Lower leg skin (tissue), 4 donors: ENCODE measurements at regions not wholly inside any gene's neighbourhood (a gene's known extent, or its start where the extent isn't known, plus 50 kb on each side); places are given as distances from the start of the nearest gene placed in this dataset.

Experiments
- DNase-seq, 2 donors: peaks; one replicate each; pipeline ENCODE4 v3.0.0-alpha.2; 2019; ENCODE audit warnings: low spot score in 2 of 2
- H3K4me3 ChIP-seq: fragments of 200-600 bp; sonication (generic); 2 replicates; pipeline ENCODE4 v1.5.1; 2017; ENCODE audit warnings: mild to moderate bottlenecking, low read depth; ENCODE audit not compliant: poor library complexity, severe bottlenecking
- POLR2A ChIP-seq, 2 donors: fragments of 450-650 bp; IDR thresholded peaks; one replicate each; pipeline ENCODE4 v1.6.1; 2016 to 2017; ENCODE audit warnings: antibody characterized with exemption in 2 of 2, mild to moderate bottlenecking in 1 of 2, moderate library complexity in 1 of 2
- WGBS, 2 donors: methylation state at CpG; one replicate each; pipeline ENCODE4 v1.1.5; 2018; 5-methylcytosine and 5-hydroxymethylcytosine counted together
- intact Hi-C: fragments of 100-400 bp; cut with DNase I; formaldehyde crosslinking; loops from one replicate; pipeline ENCODE4 v1.15.0; 2023; ENCODE audit warnings: low total_unique reads
- TF ChIP-seq, protein P1 (sequence below), 3 donors: fragments of 450-650 bp; IDR thresholded peaks; one replicate each; pipeline ENCODE4 v1.5.1; 2016; ENCODE audit warnings: antibody characterized with exemption in 3 of 3, mild to moderate bottlenecking in 3 of 3, moderate library complexity in 2 of 3

DNA sequence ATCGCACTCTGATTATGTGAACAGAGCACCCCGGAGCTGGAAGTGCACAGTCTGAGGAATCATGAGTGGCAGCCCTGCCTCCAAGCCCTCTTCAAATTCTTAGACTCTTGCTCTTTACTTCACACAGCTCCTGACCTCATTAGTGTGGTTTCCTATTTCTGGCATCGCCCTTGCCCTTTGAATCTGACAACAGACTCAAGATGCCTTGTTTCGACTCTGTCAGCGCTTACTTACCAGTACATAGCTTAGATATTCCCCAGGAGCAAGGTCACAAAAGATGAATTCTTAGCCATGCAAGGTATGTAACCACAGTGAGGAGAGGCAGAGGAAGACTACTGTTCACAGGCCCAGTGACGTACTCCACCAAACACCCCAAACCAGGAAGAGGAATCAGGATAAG lies 167.2 kb downstream of the KDR start:
- 89 to 92% methylated on average over 6 of the region's 6 CpGs for WGBS, 2 donors
- no peak for TF ChIP-seq POLR2A (IDR thresholded peaks at IDR 0.05)
- TF ChIP-seq, protein P1, sequence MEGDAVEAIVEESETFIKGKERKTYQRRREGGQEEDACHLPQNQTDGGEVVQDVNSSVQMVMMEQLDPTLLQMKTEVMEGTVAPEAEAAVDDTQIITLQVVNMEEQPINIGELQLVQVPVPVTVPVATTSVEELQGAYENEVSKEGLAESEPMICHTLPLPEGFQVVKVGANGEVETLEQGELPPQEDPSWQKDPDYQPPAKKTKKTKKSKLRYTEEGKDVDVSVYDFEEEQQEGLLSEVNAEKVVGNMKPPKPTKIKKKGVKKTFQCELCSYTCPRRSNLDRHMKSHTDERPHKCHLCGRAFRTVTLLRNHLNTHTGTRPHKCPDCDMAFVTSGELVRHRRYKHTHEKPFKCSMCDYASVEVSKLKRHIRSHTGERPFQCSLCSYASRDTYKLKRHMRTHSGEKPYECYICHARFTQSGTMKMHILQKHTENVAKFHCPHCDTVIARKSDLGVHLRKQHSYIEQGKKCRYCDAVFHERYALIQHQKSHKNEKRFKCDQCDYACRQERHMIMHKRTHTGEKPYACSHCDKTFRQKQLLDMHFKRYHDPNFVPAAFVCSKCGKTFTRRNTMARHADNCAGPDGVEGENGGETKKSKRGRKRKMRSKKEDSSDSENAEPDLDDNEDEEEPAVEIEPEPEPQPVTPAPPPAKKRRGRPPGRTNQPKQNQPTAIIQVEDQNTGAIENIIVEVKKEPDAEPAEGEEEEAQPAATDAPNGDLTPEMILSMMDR (IDR thresholded peaks at IDR 0.05): no peak
- intact Hi-C loops: no loop called here
- no peak overlapping the region for H3K4me3 ChIP-seq
- no peak for DNase-seq

DNA sequence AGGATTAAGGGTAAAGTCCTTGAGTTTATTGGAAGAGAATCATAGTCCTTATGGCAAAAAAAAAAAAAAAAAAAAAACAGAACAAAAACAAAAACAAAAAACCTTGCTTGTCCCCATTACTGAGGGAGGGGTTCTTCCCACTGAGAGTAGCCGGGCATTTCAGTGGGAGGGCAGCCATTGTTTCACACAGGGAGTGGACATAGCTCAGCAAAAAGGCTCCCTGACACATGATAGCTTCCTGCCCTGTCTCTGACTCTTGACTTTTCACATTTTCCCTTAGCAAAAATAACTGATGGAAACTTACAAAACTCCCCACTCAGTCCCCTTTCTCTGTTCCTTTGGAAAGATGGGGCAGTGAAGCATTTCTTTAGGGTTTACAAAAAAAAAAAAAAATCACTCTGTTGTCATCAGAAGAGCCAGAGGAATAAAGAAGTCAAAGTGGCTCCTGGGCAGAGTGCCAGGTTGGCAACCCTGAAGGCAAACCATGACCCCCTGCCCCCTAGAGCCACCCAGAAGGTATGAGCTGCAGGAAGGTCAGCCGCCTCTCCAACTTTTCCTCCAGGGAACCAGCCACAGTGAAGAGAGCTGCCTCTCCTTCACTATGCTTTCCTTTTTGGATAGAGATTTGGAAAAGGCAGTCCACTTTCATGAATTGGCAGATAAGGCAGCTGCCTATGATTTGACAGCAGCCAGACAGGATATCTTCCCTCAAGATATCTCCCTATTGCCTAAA lies 170.6 kb downstream of the KDR start:
- TF ChIP-seq, protein P1 (IDR thresholded peaks at IDR 0.05): no peak
- TF ChIP-seq POLR2A (IDR thresholded peaks at IDR 0.05): no peak
- intact Hi-C loops: no loop called here
- no peak for DNase-seq

DNA sequence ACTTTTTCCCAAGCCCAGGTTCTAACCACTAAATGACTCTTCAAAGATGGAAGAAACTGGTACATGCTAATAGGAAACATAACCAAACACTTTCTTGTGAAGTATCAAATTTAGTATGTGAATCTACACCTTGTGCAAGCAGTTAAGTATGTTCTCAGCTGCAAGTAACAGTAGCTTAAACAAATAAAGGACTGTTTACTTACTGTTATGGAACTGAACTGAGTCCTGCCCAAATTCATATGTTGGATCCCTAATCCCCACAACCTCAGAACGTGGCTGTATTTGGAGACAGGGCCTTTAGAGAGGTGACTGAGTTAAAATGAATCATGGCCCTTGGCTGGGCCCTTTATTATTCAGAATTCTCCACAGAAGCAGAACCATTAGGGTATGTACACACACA lies 178.7 kb downstream of the KDR start:
- intact Hi-C loops: no loop called here
- no peak for DNase-seq
- no peak overlapping the region for H3K4me3 ChIP-seq
- WGBS, 2 donors: 65 to 95% methylated on average over 1 of the region's 1 CpG
- no peak for TF ChIP-seq POLR2A (IDR thresholded peaks at IDR 0.05)
- TF ChIP-seq, protein P1 (IDR thresholded peaks at IDR 0.05): no peak

More for the DNA sequence above, 170.6 kb downstream of the KDR start:
- no peak overlapping the region for H3K4me3 ChIP-seq
- WGBS, 2 donors: 63 to 68% methylated on average over 2 of the region's 2 CpGs

DNA sequence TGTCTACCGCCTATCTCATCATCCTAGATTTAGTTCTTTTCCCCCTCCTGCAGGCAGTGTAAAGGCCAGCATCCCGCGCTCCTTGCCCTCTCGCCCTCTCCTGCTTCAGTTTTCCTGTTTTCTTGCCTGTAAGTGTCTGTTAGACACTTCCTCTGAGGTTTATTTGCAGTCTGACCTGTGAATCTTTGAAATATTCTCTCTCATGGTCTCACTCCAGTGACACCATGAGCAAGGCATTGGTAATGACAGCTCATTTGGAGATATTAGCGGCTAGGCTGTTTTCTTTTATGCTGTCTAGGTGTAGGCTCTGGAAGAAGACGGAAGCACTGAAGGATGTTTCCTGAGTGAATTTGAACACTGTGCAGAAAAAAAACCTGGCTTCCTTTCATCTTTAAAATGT lies 179.6 kb downstream of the KDR start:
- WGBS, 2 donors: 81 to 86% methylated on average over 6 of the region's 6 CpGs
- intact Hi-C loops: no loop called here

DNA sequence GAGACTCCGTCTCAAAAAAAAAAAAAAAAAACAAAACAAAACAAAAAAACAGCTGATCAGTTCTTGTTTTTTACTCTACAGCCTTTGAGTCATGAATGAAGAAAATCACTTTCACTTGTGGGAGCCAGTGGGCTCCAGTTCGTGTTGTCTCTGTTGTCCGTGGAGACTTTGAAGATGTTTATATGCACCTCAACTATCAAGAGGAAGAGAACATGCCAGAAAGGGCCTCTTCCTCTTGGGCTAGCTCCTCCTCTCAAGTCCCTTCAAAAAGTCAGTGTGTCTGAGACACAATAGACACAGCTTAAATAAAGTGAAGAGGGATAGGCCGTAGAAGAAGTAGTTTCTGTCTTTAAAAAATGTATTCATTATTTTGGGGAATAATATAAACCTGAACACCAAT lies 182.7 kb downstream of the KDR start:
- no peak overlapping the region for H3K4me3 ChIP-seq
- intact Hi-C loops: no loop called here
- TF ChIP-seq POLR2A (IDR thresholded peaks at IDR 0.05): no peak
- TF ChIP-seq, protein P1 (IDR thresholded peaks at IDR 0.05): no peak
- DNase-seq: no peak
- WGBS, 2 donors: 62 to 75% methylated on average over 4 of the region's 4 CpGs

More for the DNA sequence above, 179.6 kb downstream of the KDR start:
- H3K4me3 ChIP-seq: no peak overlapping the region
- TF ChIP-seq, protein P1 (IDR thresholded peaks at IDR 0.05): no peak
- TF ChIP-seq POLR2A (IDR thresholded peaks at IDR 0.05): no peak
- DNase-seq: no peak
